WTC11 (cell line): ENCODE measurements at regions not wholly inside any gene's neighbourhood (a gene's known extent, or its start where the extent isn't known, plus 50 kb on each side); places are given as distances from the start of the nearest gene placed in this dataset.

ENCODE experiments used
- ATF1 ChIP-seq: sonication (generic); formaldehyde crosslinking; IDR thresholded peaks from 2 replicates; pipeline ENCODE4 v1.8.1; 2023; ENCODE audit warnings: mild to moderate bottlenecking, moderate library complexity, missing genetic modification reagents
- ATF6 ChIP-seq: sonication (generic); formaldehyde crosslinking; IDR thresholded peaks from 2 replicates; pipeline ENCODE4 v1.8.1; 2023; ENCODE audit warnings: mild to moderate bottlenecking, missing genetic modification reagents
- CTCF ChIP-seq: fragments of 200-600 bp; IDR thresholded peaks from 2 replicates; pipeline ENCODE4 v1.8.0; 2022; ENCODE audit warnings: antibody characterized with exemption
- FOXJ3 ChIP-seq: sonication (generic); formaldehyde crosslinking; IDR thresholded peaks from 2 replicates; pipeline ENCODE4 v1.9.0; 2021; ENCODE audit warnings: missing genetic modification reagents, mild to moderate bottlenecking, borderline replicate concordance
- MAX ChIP-seq: sonication (generic); formaldehyde crosslinking; IDR thresholded peaks from 2 replicates; pipeline ENCODE4 v1.8.0; 2022; ENCODE audit warnings: mild to moderate bottlenecking, missing genetic modification reagents
- NFATC4 ChIP-seq: fragments of 250-450 bp; sonication (Bioruptor Pico); IDR thresholded peaks from 2 replicates; pipeline ENCODE4 v1.9.0; 2021; ENCODE audit warnings: mild to moderate bottlenecking
- SP1 ChIP-seq: sonication (generic); formaldehyde crosslinking; conservative IDR thresholded peaks from 2 replicates; pipeline ENCODE4 v1.8.1; 2022; ENCODE audit warnings: missing genetic modification reagents
- TEAD4 ChIP-seq: sonication (generic); formaldehyde crosslinking; IDR thresholded peaks from 2 replicates; pipeline ENCODE4 v1.8.0; 2022; ENCODE audit warnings: mild to moderate bottlenecking, missing genetic modification reagents
- ZNF121 ChIP-seq: sonication (generic); formaldehyde crosslinking; IDR thresholded peaks from 2 replicates; pipeline ENCODE4 v1.8.0; 2023; ENCODE audit warnings: missing genetic modification reagents
- ZNF396 ChIP-seq: fragments of 250-450 bp; sonication (Bioruptor Pico); IDR thresholded peaks from 2 replicates; pipeline ENCODE4 v1.8.0; 2021; ENCODE audit warnings: mild to moderate bottlenecking, moderate library complexity, borderline replicate concordance

- TF ChIP-seq CTCF = no peak
- no peak for TF ChIP-seq MAX (CRISPR knock-in tag)
- TF ChIP-seq ATF6 (CRISPR knock-in tag) = no peak
- TF ChIP-seq ATF1 (CRISPR knock-in tag) = no peak
- no peak for TF ChIP-seq ZNF121 (CRISPR knock-in tag)
- no peak for TF ChIP-seq FOXJ3 (CRISPR knock-in tag)
- no peak for TF ChIP-seq SP1 (CRISPR knock-in tag)
- TF ChIP-seq ZNF396 (CRISPR knock-in tag) = no peak
- no peak for TF ChIP-seq NFATC4 (CRISPR knock-in tag)
- no peak for TF ChIP-seq TEAD4 (CRISPR knock-in tag)
Measured at GRCh38 chr3:147672436-147672835, 263.3 kb downstream of the ZIC1 start.
